Upper lobe of right lung (tissue), 1 donor: ENCODE measurements at regions not wholly inside any gene's neighbourhood (a gene's known extent, or its start where the extent isn't known, plus 50 kb on each side); places are given as distances from the start of the nearest gene placed in this dataset.

Experiments used
- ATAC-seq: fragments of 200-7000 bp; cut with Tn5 transposase; one replicate; pipeline ENCODE4 v1.9.1; 2020; ENCODE audit warnings: mild to moderate bottlenecking, moderate library complexity
- DNase-seq: peaks from one replicate; pipeline ENCODE4 v3.0.0-alpha.2; 2020
- H3K27ac ChIP-seq: fragments of 200-600 bp; one replicate; pipeline ENCODE4 v1.8.0; 2022
- H3K27me3 ChIP-seq: fragments of 200-600 bp; one replicate; pipeline ENCODE4 v1.8.0; 2022; ENCODE audit warnings: mild to moderate bottlenecking
- H3K36me3 ChIP-seq: fragments of 200-600 bp; one replicate; pipeline ENCODE4 v1.8.0; 2022
- H3K4me1 ChIP-seq: fragments of 200-600 bp; one replicate; pipeline ENCODE4 v1.8.0; 2022
- H3K4me3 ChIP-seq: fragments of 200-600 bp; one replicate; pipeline ENCODE4 v1.8.0; 2022; ENCODE audit warnings: mild to moderate bottlenecking
- H3K9me3 ChIP-seq: fragments of 200-600 bp; one replicate; pipeline ENCODE4 v1.8.0; 2022
- CTCF ChIP-seq: fragments of 200-600 bp; IDR thresholded peaks from one replicate; pipeline ENCODE4 v1.8.0; 2022; ENCODE audit warnings: antibody characterized with exemption
- intact Hi-C: fragments of 100-400 bp; cut with DNase I; formaldehyde crosslinking; loops from one replicate; pipeline ENCODE4 v1.11.0; 2022
- donor health status: DM: no; HTN: yes; CAD: no; lungs with severe emphysema.

GRCh38 chr16:85524630-85525419 lies 88.3 kb upstream of the GSE1 start:
- no peaks in the 10 kb centered on the region for H3K9me3 ChIP-seq
- ATAC-seq = peak; percentile 60
- no peaks in the 10 kb centered on the region for H3K27me3 ChIP-seq
- no peaks in the 10 kb centered on the region for H3K36me3 ChIP-seq
- no peak for TF ChIP-seq CTCF
- peak overlapping the region; percentile 58 for H3K27ac ChIP-seq
- peak; percentile 92 for DNase-seq
- H3K4me1 ChIP-seq = peaks cover 43% of the 10 kb centered on the region
- H3K4me3 ChIP-seq = no peak overlapping the region
- intact Hi-C loops = no loop called here

DNA sequence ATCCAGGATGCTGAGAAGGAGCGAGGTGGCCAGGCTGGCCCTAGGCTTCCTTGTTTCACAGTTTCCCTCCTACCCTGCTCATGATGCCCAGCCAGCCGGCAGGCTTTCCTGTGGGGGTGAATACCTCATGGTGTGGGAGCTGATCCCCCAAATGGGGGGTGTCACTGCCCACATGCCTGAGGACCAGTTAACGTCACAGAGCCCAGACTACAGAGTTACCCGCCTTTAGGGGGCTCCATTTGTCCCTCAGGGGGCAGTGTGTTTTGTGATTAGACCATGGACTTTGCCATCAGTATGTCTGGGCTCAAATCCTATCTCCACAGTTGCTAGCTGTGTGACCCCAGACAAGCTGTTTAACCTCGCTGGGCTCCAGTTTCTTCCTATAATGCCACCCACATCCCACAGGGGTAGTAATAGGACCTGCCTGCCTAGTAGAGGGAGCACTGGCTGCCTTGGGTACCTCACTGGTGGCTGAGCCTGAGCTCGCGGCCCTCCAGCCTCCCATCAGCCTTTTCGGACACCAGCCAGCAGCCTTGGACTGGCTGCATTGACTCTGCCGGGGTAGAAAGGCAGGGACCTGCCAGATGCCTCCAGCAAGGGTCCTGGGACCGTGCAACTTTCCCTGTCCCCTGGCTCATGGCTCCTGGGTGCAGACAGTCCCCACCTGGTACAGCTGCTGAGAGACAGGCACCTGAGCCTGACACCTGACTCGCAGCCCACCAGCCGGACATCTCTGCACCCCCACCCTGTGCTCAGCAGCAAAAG lies 87.5 kb upstream of the GSE1 start:
- no peak for DNase-seq
- intact Hi-C loops = no loop called here

GRCh38 chr16:85526185-85526974 lies 86.7 kb upstream of the GSE1 start:
- Histone ChIP-seq H3K4me3 (no peak overlapping the region), H3K4me1 (peaks cover 37% of the 10 kb centered on the region), H3K36me3 (no peaks in the 10 kb centered on the region), H3K9me3 (no peaks in the 10 kb centered on the region), H3K27ac (no peak overlapping the region), H3K27me3 (no peaks in the 10 kb centered on the region)
- intact Hi-C loops = no loop called here
- no peak for TF ChIP-seq CTCF
- ATAC-seq (no peak), DNase-seq (no peak)

More for the DNA sequence above, 87.5 kb upstream of the GSE1 start:
- peaks cover 42% of the 10 kb centered on the region for H3K4me1 ChIP-seq
- peak overlapping the region; percentile 13 for H3K27ac ChIP-seq
- H3K4me3 ChIP-seq = no peak overlapping the region
- H3K27me3 ChIP-seq = no peaks in the 10 kb centered on the region
- no peaks in the 10 kb centered on the region for H3K36me3 ChIP-seq
- no peak for ATAC-seq
- TF ChIP-seq CTCF = no peak
- no peaks in the 10 kb centered on the region for H3K9me3 ChIP-seq

DNA sequence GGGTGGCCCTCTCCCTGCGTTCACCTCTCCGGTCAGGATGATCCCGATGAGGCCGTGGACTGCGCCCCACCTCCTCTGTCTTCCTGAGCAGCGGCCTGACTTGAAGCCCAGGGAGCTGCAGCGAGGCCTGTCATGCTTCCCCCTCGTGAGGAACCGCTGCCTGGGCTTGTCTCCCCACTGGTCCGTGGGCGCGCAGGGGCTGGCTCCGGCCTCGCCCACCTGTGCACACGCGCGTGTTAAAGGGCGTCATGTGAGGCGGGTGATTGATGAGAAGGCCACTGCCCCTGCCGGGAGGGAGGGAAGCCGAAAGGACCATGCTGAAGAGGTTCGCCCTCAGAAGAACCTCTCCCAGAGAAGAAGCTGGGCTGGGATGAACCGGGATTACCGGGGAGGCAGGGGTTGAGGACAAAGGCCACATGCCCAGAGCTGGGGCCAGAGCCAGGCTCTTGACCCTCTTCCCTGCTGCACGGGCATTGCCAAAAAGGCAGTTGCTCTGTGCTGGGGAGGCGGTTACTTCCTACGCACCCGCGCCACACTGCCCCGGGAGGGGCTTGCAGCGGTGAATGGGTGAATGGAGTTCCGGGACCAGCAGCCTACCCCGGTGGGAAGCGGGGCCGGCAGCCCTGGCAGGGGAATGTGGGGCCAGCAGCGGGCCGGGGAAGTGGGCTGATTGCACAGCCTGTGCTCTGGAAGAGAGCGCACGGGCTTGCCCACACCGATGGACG lies 85.9 kb upstream of the GSE1 start:
- TF ChIP-seq CTCF = no peak
- Histone ChIP-seq H3K27ac (no peak overlapping the region), H3K36me3 (no peaks in the 10 kb centered on the region), H3K27me3 (no peaks in the 10 kb centered on the region), H3K4me3 (no peak overlapping the region), H3K4me1 (peaks cover 29% of the 10 kb centered on the region), H3K9me3 (no peaks in the 10 kb centered on the region)
- intact Hi-C loops = no loop called here
- ATAC-seq (no peak), DNase-seq (no peak)

DNA sequence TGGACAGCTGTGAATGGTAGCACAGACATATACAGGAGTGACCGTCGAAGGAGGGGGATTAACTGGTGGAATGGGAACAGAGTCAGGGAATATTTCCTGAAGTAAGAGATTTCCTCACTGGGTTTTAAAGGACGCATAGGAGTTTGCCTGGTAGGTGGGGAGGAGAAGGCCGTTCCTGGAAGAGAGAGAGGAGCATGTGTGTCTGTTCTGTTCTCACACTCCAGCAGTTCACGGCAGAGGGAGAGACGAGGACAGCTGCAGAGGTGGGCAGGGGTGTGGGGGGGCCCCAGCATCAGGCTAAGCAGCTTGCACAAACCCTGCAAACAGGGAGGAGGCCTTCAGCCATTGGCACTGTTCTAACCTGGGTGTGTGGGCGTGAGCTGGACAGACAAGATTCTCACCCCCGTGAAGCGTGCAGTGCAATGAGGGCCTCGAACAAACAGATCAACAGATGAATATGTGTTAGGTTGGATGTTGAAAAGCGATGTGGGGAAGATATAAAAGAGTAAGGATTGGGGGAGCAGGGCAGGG lies 85.3 kb upstream of the GSE1 start:
- H3K36me3 ChIP-seq = no peaks in the 10 kb centered on the region
- DNase-seq (no peak), ATAC-seq (no peak)
- no peak overlapping the region for H3K4me3 ChIP-seq
- no peaks in the 10 kb centered on the region for H3K9me3 ChIP-seq
- peaks cover 29% of the 10 kb centered on the region for H3K4me1 ChIP-seq
- H3K27me3 ChIP-seq = no peaks in the 10 kb centered on the region
- no peak overlapping the region for H3K27ac ChIP-seq
- no peak for TF ChIP-seq CTCF
- intact Hi-C loops = no loop called here
